K562 (cell line): ENCODE measurements at regions not wholly inside any gene's neighbourhood (a gene's known extent, or its start where the extent isn't known, plus 50 kb on each side); places are given as distances from the start of the nearest gene placed in this dataset.

ENCODE experiments used
- ATAC-seq: fragments of 200-7000 bp; cut with Tn5 transposase; 3 replicates; pipeline ENCODE4 v1.9.1; 2020; ENCODE audit warnings: moderate library complexity
- BruUV-seq: library from RNA; stranded (reverse); fragments of 400-500 nt; replicated peaks from 2 replicates; lab custom pipeline; 2021; lab: Mats Ljungman, UMichigan
- CTCF ChIA-PET: fragments of 300-600 bp; formaldehyde crosslinking; extraction: SDS; loops from one replicate; lab custom pipeline; 2021; ENCODE audit warnings: low intra/inter-chr PET ratio; lab: Yijun Ruan, JAX
- POLR2A ChIA-PET: fragments of 300-600, 350-650 bp; sonication (Branson Sonifier 250); formaldehyde crosslinking; extraction: SDS; loops from one replicate; lab custom pipeline; 2021; ENCODE audit warnings: antibody characterized with exemption, inconsistent platforms; lab: Yijun Ruan, JAX
- DNase-seq, 4 experiments: peaks; one replicate each; pipeline versions ENCODE4 v3.0.0 to v3.0.0-alpha.2; 2011 to 2018; ENCODE audit warnings: low spot score in 3 of 4, mixed read lengths in 3 of 4; ENCODE audit errors: extremely low read depth in 1 of 4
- FAIRE-seq: peaks from 2 replicates; lab custom pipeline; 2011; peaks lifted over from hg19 to GRCh38; lab: Jason Lieb, UNC
- H2AFZ ChIP-seq: 2 replicates; pipeline ENCODE4 v1.6.0; 2011; ENCODE audit warnings: low read depth, low read length, control low read depth, inconsistent platforms
- H3K27ac ChIP-seq: fragments of 200-600 bp; 3 replicates; pipeline ENCODE4 v1.8.0; 2011; ENCODE audit warnings: low read depth, mild to moderate bottlenecking, control low read depth, inconsistent platforms, low read length, moderate library complexity, mixed read lengths; ENCODE audit errors: extremely low read depth
- H3K27me3 ChIP-seq, 2 experiments: fragments of 300-600 bp in 1 of 2; 2 replicates in 1 of 2; 3 replicates in 1 of 2; pipeline versions ENCODE4 v1.6.0 to v1.8.0; 2011; ENCODE audit warnings: inconsistent platforms in 2 of 2, low read length in 2 of 2, mild to moderate bottlenecking in 1 of 2, mixed read lengths in 1 of 2, moderate library complexity in 1 of 2; ENCODE audit not compliant: control insufficient read depth in 2 of 2, insufficient read depth in 2 of 2
- H3K36me3 ChIP-seq: fragments of 300-600 bp; 3 replicates; pipeline ENCODE4 v1.8.0; 2011; ENCODE audit warnings: mild to moderate bottlenecking, low read length, inconsistent platforms; ENCODE audit not compliant: control insufficient read depth, insufficient read depth
- H3K4me1 ChIP-seq, 2 experiments: fragments of 200-600 bp in 1 of 2; replicated peaks in 1 of 2; 2 replicates in 1 of 2; 3 replicates in 1 of 2; pipeline versions ENCODE4 v1.5.1 to v1.8.0; 2011; ENCODE audit warnings: inconsistent platforms in 2 of 2, low read length in 2 of 2, mild to moderate bottlenecking in 1 of 2, mixed read lengths in 1 of 2, moderate library complexity in 1 of 2; ENCODE audit not compliant: control insufficient read depth in 2 of 2, insufficient read depth in 2 of 2
- H3K4me2 ChIP-seq: 2 replicates; pipeline ENCODE4 v1.6.1; 2011; ENCODE audit warnings: low read length, control low read depth, inconsistent platforms, mixed read lengths; ENCODE audit not compliant: insufficient read depth
- H3K4me3 ChIP-seq: fragments of 200-600 bp; sonication (generic), shearing (Covaris generic); 2 replicates; pipeline ENCODE4 v1.5.1; 2016; ENCODE audit warnings: control low read depth, inconsistent platforms
- H3K79me2 ChIP-seq: fragments of 200-600 bp; 3 replicates; pipeline ENCODE4 v1.8.0; 2011; ENCODE audit warnings: low read length, inconsistent platforms; ENCODE audit not compliant: control insufficient read depth, insufficient read depth
- H3K9ac ChIP-seq, 2 experiments: 2 replicates each; pipeline versions ENCODE4 v1.6.0 to v1.6.1; 2011; ENCODE audit warnings: low read depth in 2 of 2, low read length in 2 of 2, control low read depth in 1 of 2, inconsistent platforms in 1 of 2, mild to moderate bottlenecking in 1 of 2, mixed read lengths in 1 of 2; ENCODE audit not compliant: insufficient read depth in 1 of 2
- H3K9me1 ChIP-seq: one replicate; pipeline ENCODE4 v1.6.0; 2011; ENCODE audit warnings: inconsistent platforms, mild to moderate bottlenecking, low read length, moderate library complexity; ENCODE audit not compliant: control insufficient read depth, insufficient read depth
- H3K9me3 ChIP-seq: replicated peaks from 2 replicates; pipeline ENCODE4 v1.5.1; 2011; ENCODE audit warnings: low read depth, low read length, inconsistent platforms; ENCODE audit not compliant: control insufficient read depth, insufficient read depth
- H4K20me1 ChIP-seq: replicated peaks from 2 replicates; pipeline ENCODE4 v1.6.1; 2011; ENCODE audit warnings: low read length, inconsistent platforms, mixed read lengths; ENCODE audit not compliant: control insufficient read depth, insufficient read depth
- CUX1 ChIP-seq: fragments of 200-800 bp; sonication (Bioruptor generic); IDR thresholded peaks from 2 replicates; pipeline ENCODE4 v1.6.1; 2016; ENCODE audit warnings: missing genetic modification characterization, missing compliant biosample characterization
- HCFC1 ChIP-seq: IDR thresholded peaks from 2 replicates; pipeline ENCODE4 v1.6.1; 2012; ENCODE audit warnings: low read depth, low read length, improper control_type of control experiment
- MLLT1 ChIP-seq, 2 experiments: fragments of 450-650 bp; IDR thresholded peaks; 2 replicates each; pipeline ENCODE4 v1.6.1; 2016
- MTA3 ChIP-seq: fragments of 450-650 bp; formaldehyde crosslinking; IDR thresholded peaks from 2 replicates; pipeline ENCODE4 v1.6.1; 2017; ENCODE audit warnings: mild to moderate bottlenecking, borderline replicate concordance
- POLR2H ChIP-seq: IDR thresholded peaks from 2 replicates; pipeline ENCODE4 v1.6.1; 2016; ENCODE audit warnings: missing genetic modification characterization, low read depth, mild to moderate bottlenecking, control low read depth, missing compliant biosample characterization, moderate library complexity
- RERE ChIP-seq: sonication (generic); formaldehyde crosslinking; IDR thresholded peaks from 2 replicates; pipeline ENCODE4 v1.8.0; 2023; ENCODE audit warnings: missing genetic modification reagents, mild to moderate bottlenecking, borderline replicate concordance
- TRIM28 ChIP-seq: fragments of 450-650 bp; IDR thresholded peaks from 2 replicates; pipeline ENCODE4 v1.6.1; 2017
- USF2 ChIP-seq: sonication (generic); formaldehyde crosslinking; IDR thresholded peaks from 2 replicates; pipeline ENCODE4 v1.5.0; 2020; ENCODE audit warnings: missing genetic modification reagents
- ZNF668 ChIP-seq: fragments of 250-450 bp; sonication (Bioruptor Pico); IDR thresholded peaks from 2 replicates; pipeline ENCODE4 v1.8.0; 2022; ENCODE audit warnings: mild to moderate bottlenecking, inconsistent platforms
- WGBS: fragments of 100-300 bp; shearing (Covaris generic); methylation state at CpG from one replicate; pipeline ENCODE4 v1.1.6; 2016; ENCODE audit warnings: low coverage, mixed read lengths; ENCODE audit not compliant: insufficient coverage; ENCODE audit errors: missing lambda C conversion rate; 5-methylcytosine and 5-hydroxymethylcytosine counted together
- in situ Hi-C: fragments of 300-500 bp; cut with MboI; formaldehyde crosslinking; loops from 4 replicates; pipeline ENCODE4 v1.15.0; 2018; ENCODE audit warnings: inconsistent platforms, mixed read lengths
- intact Hi-C: fragments of 100-400 bp; cut with micrococcal nuclease; formaldehyde crosslinking; loops from 2 replicates; pipeline ENCODE4 v1.14.2; 2022

GRCh38 chr10:78377356-78377755, 343.7 kb downstream of the RPS24 start:
- no peaks in the 10 kb centered on the region for H3K4me1 ChIP-seq
- WGBS, result 0% methylated on average over 1 of the region's 1 CpG
- no peaks in the 10 kb centered on the region for H4K20me1 ChIP-seq
- no peak overlapping the region for H3K4me3 ChIP-seq
- H3K36me3 ChIP-seq, result no peaks in the 10 kb centered on the region
- intact Hi-C loops (no loop called here), in situ Hi-C loops (no loop called here)
- ChIA-PET CTCF (no interaction called here), POLR2A (interaction anchor here (1.7 kb wide), 1 partner anchor 9 kb away, joined by 4 read pairs; no protein-coding TSS in a partner anchor)
- no peaks in the 10 kb centered on the region for H3K9me1 ChIP-seq
- peaks cover 0 to 22% of the 10 kb centered on the region in 2 experiments; a peak in 3 of 5 replicates for H3K27me3 ChIP-seq
- ATAC-seq (no peak), DNase-seq (no peak), FAIRE-seq (no peak)
- H2AFZ ChIP-seq, result no peak overlapping the region
- H3K27ac ChIP-seq, result no peak overlapping the region
- H3K79me2 ChIP-seq, result no peaks in the 10 kb centered on the region
- no TSS peak for BruUV-seq
- no peaks in the 10 kb centered on the region for H3K9me3 ChIP-seq
- H3K9ac ChIP-seq, result no peak overlapping the region
- H3K4me2 ChIP-seq, result no peak overlapping the region
- TF ChIP-seq RERE (CRISPR knock-in tag) (no peak), CUX1 (CRISPR knock-in tag) (no peak), MLLT1 (IDR thresholded peaks at IDR 0.05) (no peak), HCFC1 (no peak), USF2 (CRISPR knock-in tag) (no peak), MTA3 (no peak), TRIM28 (no peak), ZNF668 (CRISPR knock-in tag) (no peak), POLR2H (tag) (no peak)
